COLO668 (cell line): ENCODE measurements at regions not wholly inside any gene's neighbourhood (a gene's known extent, or its start where the extent isn't known, plus 50 kb on each side); places are given as distances from the start of the nearest gene placed in this dataset.

Source experiments
- DNase-seq: peaks from one replicate; lab custom pipeline; 2025; ENCODE audit not compliant: unreplicated experiment; lab: John Stamatoyannopoulos, UW

DNA sequence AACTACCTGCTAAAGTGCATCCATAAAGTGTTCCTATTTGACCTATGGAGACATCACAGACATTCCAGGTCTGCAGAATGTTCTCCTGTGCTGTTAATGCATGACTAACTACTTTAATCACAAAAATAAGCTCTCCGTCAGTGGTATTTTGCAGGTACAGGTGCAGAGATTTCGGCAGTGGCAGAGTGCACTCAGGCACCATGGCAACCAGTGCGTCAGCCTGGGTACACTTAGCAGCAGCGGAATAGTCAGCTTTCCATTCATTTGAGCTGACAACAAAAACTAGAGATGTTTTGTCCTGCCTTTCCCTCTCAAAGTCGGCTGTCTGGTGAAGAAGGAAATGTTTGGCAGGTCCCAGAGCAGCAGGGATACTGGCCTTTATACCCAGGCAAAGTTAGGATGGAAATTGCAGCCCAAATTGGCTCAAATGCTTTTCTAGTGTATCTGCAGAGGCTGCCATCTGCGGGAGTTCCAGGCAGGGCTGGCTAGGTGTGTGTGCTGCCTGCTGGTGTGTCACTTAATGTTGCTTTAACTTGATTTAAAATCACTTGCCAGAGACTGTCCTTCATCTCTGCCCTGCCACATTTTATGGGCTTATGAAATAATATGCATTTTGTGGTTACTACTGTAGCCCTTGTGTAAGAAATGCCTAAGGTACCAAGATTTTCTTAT lies 195.8 kb downstream of the RAP2A start:
- DNase-seq, result peak; percentile 87

DNA sequence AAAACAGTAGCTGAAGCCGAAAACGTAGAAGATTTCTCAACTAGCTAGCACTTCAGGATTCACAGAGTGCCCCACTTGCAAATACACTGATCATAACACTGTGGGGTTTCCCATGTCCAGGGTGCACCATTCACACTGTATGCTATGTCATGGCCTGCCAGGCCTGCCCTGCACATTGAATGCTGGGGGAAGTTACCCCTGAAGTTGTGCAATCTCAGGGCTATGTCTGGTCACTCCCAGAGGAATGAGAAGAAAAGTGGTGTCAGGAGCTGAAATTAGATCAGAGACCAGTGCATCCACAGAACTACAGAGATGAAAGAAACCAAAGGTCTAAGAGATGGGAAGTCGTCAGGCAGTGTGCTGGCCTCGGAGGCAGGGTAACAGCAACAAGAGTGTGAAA lies 196.8 kb downstream of the RAP2A start:
- DNase-seq, result no peak

DNA sequence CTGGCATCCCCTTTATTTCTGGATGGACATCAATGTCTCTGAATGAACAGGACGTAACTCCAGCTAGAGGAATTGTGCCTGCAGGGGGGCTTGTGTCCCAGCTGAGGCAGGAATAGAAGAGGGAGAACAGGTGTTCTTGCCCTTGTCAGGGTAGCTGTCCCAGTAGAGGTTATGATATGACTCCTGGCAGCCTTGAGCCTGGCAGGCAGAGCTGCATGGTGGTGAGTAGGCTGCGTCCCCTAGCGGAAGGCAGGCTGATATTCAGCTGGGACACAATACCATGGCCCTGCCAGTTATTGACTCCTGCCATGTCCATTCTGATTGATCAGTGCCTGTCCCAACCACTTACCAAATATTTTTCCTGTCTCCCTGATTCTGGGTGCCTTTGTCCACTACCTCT lies 197.2 kb downstream of the RAP2A start:
- DNase-seq, result no peak

DNA sequence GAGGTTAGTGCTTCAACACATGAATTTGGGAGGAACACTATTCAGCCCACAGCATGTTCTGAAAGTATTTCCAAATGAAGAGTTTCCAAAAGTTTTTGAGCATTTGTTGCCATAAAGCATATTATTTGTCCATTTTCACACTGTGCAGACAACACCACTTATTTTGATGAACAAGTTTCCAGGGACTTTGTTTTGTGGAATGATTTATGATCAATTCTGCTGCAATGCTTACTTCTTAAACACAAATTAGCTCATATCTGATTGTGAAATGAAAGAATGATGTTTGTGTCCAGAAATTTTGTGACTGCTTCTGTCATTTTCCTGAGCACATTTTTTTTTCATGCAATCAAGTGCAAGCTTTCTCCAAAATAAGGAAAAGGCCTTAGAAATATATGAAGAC lies 205.3 kb downstream of the RAP2A start:
- no peak for DNase-seq

DNA sequence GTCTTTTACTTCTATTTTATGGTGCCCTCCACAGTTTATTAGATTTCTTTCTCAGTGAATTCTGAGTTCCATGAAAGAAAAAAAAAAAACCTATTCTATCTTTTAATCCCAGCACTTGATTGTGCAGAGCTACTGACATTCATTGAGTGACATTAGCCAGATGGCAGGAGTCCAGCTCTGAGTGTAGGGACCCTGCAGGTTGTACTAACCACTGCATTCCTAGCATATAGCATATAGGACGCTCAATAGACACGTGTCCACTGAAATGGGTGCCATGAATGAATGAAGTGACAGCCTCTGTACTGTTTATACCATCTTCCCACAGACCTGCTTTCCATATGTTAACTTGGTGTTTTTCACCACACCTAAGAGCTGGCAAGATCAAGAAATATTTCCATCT lies 206.3 kb downstream of the RAP2A start:
- DNase-seq, result no peak

DNA sequence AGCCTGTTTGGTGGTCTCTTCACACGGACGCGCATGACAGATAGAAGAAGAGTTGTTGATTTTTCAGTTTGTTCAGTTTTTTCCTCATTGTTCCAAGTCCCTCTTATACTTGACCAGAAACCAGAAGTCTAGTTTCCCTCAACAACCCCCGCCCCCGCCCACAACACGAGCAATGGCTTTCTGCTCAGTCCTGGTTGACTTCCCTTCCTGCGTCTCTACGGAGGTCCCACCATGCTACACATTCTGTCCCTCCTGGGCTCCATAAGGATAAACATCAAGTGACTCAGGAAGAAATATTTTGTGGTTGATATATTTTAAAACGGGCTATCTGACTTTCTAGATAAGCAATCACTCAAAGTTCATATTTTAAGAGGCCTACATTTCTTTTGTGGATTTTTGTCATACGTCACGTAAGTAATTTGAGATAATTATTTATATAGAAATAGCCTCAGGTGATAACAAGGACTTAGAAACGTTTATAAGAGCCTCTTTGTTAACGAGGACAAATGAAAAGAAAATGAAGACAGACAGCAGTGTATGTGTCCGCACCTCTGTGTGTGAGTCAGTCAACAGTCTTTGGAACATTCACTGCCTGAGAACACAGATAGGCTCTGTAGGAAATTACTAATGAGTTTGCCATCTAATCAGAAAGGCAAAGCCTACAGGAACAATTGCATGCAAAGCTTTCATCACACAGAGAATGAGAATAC lies 214.4 kb downstream of the RAP2A start:
- no peak for DNase-seq

DNA sequence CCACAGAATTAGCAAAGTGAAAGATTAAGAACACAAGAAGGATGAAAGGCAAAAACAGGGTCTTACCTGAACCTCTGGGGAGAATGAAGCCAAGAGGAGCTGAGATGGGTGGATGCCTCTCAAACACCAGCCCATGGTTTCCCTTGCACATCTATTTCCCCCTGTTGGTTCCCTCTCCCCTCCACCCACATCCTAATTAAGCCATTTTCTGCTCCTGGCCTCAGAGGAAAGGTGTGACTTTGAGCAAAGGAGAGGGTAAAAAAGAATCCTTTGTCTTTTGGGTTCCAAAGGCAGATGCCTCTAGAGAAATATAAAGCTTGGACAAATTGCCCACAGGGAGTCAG lies 214.9 kb downstream of the RAP2A start:
- no peak for DNase-seq

DNA sequence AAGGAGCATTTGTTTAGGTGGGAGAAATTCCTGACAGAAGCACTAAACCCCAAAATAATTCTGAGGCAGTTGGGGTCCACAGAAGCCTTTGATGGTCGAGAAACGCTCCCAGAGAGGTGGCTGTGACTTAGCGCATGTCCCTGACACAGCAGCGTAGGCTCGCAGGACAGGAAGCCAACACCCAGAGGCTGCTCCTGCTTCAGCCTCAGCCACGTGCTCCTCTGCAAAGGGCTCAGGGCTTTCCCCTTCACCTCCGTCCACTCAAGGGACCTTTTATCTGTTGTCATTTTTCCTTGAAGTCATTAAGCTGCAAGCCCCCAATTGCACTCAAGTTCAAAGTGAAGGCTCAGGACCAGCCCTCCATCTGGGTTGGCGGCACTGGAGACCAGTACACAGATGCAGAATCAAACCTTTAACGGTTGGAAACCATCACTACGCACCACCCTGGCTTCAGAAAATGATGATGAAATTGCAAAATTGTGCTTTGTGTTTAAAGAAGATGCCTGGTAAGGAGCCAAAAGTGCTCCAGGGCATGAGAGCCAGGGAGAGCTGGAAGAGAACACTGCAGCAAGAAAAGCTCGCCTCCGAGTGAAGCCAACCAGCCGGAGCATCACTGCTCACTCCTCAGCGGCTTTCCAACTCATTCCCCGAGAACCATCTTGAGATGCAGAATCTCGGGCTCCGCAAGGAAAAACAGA lies 219.6 kb downstream of the RAP2A start:
- DNase-seq, result no peak

DNA sequence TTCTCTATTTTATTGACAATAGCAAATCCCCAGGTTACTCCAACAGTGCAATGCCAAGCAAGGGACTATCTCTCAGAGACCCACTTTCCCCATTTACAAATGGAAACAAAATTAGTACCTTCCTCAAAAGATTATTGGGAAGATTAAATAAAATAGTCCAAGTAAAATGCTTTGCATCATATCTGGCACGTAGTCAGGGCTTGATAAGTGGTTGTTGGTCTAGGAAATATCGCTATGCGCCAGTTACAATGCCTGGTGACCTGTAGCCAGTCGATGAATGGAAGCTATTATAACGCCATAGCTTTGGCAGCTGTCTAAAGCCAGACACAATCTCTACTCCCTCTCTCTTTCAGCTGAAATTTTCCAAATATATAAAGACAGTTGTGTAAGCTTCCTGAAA lies 220.3 kb downstream of the RAP2A start:
- no peak for DNase-seq

DNA sequence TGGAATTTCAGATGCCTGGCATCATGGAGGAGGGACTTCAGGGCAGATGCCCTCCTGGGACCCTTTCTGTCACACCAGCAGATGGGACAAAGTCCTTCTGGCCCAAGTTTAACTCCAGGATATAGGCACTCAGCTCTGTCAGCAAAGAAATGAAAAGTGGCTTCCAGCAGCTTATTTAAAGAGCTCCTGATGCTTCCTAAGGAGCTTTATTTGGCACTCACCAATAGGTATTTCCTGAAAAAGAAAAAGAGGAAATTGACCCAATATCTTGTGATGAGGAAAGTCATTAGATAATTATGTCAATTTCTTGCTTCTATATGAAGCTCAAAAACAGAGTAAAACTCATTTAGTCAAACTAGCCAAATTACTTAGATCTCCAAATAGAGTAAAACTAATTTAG lies 224.6 kb downstream of the RAP2A start:
- DNase-seq, result no peak

DNA sequence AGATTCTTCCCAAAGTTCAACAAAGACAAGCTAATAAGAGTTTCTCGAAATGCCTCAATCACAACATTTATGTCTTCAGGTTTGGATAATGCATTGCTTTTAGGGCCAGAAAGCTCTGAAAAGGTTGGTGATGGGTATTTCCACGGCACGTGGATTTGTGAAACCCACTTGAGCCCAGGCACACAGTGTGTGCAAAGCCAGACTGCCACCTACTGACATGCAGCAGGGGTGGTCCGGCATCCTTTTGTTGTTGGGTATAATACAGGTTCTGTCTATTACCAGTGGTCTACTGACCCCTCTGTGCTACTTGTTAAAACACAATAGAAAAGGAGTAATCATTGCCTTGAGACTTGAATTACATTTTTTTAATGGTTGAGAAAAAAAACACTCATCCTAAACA lies 225.6 kb downstream of the RAP2A start:
- DNase-seq, result peak; percentile 28

GRCh38 chr13:97660594-97661260 lies 226.8 kb downstream of the RAP2A start:
- no peak for DNase-seq

DNA sequence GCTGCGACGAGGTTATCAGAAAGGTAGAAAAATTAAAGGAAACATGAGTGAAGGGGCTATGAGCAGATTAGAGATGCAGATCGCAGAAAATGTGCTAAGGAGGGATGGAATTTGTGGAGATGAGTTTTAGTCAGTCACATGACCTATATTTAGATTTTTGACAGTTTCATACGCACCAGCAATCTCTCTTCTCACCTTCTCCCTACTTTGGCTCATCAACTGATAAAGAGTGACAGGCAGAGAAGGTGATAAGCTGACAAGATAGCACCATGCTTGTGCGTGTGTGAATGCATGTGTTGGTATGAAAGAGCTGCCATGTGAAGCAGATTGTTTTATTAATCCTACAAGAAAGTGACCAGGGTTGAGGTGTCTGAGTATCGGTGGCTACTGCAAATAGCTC lies 252.6 kb downstream of the RAP2A start:
- no peak for DNase-seq

DNA sequence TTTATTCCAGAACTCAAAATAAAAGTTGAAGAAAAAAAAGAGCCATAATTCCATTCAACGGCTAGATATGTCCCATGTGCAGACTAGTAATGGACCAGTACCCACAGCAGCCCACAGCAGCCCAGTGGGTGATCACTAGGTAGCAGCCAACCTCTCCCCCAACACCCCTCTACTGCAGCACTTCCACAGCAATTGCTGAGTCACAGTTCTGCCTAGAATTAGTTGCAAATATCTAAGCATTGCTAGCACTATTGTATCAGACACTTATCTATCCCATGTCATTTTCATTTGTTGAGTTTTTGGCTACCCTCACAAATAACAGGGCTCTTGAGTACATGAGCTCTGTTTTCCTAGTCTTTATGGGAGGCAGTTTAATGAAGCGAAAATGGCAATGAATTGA lies 258.7 kb downstream of the RAP2A start:
- no peak for DNase-seq

DNA sequence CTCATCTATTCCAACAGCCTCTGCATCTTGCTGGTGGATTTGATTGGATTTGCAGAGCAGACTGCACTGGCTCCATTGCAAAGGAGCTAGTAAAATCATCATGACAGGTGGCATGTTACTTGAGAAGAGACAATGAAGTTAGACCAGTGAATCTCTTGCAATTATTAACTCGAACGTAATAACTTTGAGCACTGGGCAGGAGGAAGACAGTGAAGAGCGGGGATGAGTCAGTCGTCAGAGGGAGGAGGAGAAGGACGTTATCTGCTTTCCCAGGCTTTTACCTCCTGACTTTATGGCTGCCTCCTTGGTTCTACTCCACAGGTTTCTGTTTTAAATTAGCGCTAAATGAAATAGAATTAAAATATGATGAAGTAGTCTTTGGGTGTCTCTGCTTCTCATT lies 257.8 kb upstream of the IPO5 start:
- no peak for DNase-seq

DNA sequence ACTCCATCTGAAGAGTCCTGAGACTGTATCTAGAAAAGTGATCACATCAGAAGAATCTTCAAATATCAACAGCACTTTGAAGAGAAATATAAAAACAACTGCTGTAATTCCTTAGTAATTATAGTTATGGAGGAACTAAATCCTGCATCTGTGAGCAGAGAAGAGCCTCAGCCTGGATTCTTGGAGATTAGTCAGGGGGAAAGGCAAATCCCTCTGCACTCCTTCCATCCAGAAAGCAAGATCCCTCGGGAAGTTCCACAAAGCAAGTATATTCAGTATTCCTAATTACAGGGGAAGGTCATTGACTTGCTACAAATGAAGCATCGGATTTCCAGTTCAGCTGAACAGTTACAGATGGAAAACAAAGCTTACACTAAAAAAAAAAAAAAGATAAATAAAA lies 256.6 kb upstream of the IPO5 start:
- DNase-seq, result no peak

- no peak for DNase-seq
Observed at GRCh38 chr13:97700306-97700848, 253.1 kb upstream of the IPO5 start.

DNA sequence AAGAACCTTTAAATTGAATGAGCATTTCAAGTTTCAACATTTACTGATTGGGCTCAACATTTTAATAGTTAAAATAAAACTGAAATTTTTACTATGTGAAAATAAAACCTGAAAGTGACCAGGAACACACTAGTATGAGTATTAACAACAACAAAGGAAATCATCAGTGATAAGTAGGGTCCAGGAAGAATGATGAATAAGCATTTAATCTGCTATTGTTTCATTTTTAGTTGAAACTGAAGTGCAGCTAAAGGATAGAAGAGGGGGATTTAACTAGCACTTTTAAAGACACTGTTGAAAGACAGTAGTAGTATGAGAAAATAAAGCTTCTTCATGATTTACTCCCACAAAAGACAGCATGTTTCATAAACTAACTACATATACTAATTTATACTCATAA lies 250.9 kb upstream of the IPO5 start:
- DNase-seq, result no peak

DNA sequence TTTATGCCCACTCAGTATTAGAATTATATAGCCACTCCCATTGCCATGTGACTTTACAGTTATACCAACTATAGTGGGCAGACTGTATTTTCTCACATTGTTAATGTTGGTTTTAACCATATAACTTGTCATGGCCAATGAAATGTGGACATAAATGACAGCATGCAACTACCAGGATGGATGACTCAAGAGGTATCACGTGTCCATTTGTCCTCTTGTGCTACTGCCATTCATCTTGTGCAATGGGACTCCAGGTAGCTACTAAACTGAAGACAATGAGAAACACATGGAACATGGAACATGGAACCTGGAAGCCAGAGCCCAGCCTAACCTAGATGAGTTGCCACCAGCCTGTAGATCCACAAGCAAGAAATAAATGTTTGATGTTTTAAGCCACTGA lies 242.7 kb upstream of the IPO5 start:
- no peak for DNase-seq

- DNase-seq, result no peak
Observed at GRCh38 chr13:97712770-97713169, 240.7 kb upstream of the IPO5 start.

DNA sequence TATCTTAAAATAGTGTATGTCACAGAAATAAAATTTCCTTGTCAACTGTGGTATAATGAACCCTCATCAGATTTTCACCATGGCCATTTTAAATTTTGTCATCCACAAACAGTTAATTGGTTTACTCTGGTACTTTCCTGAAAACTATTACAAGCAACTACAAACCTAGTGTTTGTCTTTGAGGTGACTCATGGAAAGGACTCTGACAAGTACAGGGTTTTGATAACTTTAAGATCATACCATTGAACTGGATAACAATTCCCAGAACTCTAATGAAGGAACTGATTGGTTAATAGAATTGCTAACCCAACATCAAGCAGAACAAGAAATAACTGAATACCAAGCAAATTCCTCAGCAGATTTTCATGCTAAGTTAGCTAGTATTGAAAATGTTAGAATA lies 237.7 kb upstream of the IPO5 start:
- no peak for DNase-seq

DNA sequence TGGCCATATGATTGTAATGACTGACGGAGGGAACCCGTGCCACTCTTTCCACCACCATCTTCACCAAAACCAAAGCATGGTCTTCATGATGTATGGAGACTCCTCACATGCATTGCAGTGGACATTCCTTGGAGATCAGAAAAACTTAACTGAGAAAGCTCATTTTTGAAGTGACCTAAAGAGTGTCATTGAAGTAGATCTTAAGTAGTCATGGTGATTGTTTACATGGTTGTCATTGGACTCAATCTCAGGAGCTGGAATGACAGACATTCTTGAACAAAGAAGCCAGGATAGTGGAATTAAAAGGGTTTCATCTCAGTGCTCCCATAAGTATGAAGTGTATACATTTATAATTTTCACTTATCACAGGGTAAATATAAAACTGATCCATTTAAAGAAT lies 236.7 kb upstream of the IPO5 start:
- no peak for DNase-seq
